Lower leg skin (tissue), 3 donors: ENCODE measurements at regions not wholly inside any gene's neighbourhood (a gene's known extent, or its start where the extent isn't known, plus 50 kb on each side); places are given as distances from the start of the nearest gene placed in this dataset.

Source experiments
- CTCF ChIP-seq, 3 donors: fragments of 450-650 bp; IDR thresholded peaks; one replicate each; pipeline ENCODE4 v1.5.1; 2016; ENCODE audit warnings: antibody characterized with exemption in 3 of 3, mild to moderate bottlenecking in 3 of 3, moderate library complexity in 2 of 3
- POLR2A ChIP-seq, 2 donors: fragments of 450-650 bp; IDR thresholded peaks; one replicate each; pipeline ENCODE4 v1.6.1; 2016 to 2017; ENCODE audit warnings: antibody characterized with exemption in 2 of 2, mild to moderate bottlenecking in 1 of 2, moderate library complexity in 1 of 2

- TF ChIP-seq CTCF (IDR thresholded peaks at IDR 0.05) (no peak), POLR2A (IDR thresholded peaks at IDR 0.05) (no peak)
Measured at GRCh38 chr3:72254483-72254882, 469.5 kb upstream of the PROK2 start.
